GM21576 (cell line): ENCODE measurements at regions not wholly inside any gene's neighbourhood (a gene's known extent, or its start where the extent isn't known, plus 50 kb on each side); places are given as distances from the start of the nearest gene placed in this dataset.
A peak's percentile ranks its signal among the peaks of the same experiment; 100 is the strongest.

Experiments used
- ATAC-seq: cut with Tn5 transposase; IDR thresholded peaks from one replicate; pipeline ENCODE4 v1.9.1; 2021; ENCODE audit warnings: mild to moderate bottlenecking, moderate library complexity; ENCODE audit not compliant: unreplicated experiment

- no peak for ATAC-seq
Measured at GRCh38 chr11:109914809-109915653, 178.2 kb upstream of the ZC3H12C start.

DNA sequence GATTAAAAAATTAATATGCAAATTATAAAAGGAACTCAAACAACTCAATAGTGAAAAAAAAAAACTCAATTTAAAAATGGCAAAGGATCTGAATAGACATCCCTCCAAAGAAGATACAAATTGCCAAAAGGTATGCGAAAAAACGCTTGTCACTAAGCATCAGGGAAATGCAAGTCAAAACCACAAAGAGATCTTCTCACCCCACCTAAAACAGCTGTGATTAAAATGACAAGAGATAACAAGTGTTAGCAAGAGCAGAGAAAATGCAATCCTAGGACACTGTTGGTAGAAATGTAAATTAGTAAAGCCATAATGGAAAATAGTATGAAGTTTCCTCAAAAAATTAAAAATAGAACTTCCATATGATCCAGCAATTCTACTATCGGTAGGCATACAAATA, 166.3 kb upstream of the ZC3H12C start:
- ATAC-seq = no peak

DNA sequence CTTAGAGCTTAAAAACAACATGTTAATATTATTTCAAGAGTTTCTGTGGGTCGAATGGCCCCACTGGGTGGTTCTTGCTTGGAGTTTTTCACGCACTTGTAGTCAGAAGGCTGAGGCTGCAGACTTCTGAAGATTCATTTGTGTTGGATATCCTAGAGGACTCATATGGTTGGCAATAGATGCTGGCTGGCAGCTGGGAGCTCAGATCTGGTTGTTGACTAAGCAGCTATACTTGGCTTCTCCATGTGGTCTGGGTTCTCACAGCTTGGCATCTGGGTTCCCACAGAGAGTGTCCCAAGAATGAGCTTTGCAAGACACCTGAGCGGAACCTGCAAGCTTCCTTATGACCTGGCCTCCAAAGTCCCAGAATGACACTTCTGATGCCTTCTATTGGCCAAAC, 163.9 kb upstream of the ZC3H12C start:
- no peak for ATAC-seq

DNA sequence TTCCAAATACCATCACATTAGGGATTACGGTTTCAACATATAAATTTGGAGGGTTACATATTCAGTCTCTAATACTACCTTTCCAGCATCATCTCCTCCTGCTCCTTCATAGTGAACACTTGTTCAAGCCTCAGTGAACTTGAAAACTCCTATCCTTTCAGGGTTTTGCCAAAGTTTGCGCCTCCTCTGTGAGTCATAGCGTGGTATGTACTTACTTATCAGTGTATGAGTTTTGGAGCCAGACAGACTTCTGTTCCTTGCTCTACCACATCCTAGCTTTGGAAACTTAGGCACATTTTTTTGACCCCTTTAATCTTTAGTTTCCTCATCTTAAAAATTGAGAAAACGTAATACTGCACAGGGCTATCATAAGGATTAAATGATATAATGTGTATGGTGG, 160.1 kb upstream of the ZC3H12C start:
- no peak for ATAC-seq

DNA sequence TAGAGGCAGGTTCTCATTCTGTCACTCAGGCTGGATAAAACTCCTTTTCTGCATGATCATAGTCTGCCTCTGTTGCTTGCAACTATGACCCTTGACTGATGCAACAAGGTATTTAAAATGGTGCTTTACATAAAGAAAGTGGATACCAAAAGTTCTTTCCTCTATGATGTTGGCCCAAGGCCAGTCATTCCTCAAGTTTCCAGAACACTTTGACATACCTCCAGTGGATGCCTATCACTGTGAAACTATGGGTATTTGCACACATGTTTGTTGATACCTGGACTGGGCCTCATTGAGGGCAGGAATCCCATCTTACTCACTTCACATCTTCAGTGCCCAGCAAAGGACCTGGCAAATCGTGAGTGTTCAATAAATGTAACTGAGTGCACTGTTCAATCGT, 159.0 kb upstream of the ZC3H12C start:
- ATAC-seq = no peak

GRCh38 chr11:109936661-109937180, 156.5 kb upstream of the ZC3H12C start:
- no peak for ATAC-seq

GRCh38 chr11:109937968-109938367, 155.2 kb upstream of the ZC3H12C start:
- no peak for ATAC-seq

DNA sequence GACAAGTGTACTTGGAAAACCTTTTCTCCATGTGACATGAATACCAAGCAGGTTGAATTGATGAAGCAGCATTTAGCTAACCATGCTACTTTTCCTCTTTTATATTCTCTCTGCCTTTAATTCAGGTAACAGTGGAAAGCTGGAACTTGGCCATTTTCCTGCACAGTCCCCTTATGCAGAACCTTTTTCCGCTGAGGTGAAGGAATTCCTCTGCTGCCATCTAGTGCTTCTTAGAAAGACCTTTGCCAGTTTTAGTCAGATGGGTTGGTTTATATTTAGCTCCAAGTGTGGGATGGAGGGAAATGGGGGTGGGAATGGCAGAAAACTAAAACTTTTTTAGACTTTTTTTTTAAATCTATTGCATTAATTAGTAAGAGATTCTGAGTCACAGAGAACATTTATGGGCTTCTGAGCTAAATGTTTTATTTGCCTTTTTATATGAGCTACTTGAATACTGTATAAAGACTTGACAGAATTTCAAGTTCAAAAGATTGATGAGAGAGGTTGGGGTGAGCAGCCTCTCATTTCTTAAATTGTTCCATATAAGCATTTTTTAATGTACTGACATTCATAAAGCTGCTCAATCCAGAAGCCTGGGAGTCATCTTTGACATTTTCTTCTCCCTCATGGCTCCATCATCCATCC, 153.9 kb upstream of the ZC3H12C start:
- ATAC-seq = no peak

- ATAC-seq = no peak
Measured at GRCh38 chr11:109940816-109941215, 152.4 kb upstream of the ZC3H12C start.

DNA sequence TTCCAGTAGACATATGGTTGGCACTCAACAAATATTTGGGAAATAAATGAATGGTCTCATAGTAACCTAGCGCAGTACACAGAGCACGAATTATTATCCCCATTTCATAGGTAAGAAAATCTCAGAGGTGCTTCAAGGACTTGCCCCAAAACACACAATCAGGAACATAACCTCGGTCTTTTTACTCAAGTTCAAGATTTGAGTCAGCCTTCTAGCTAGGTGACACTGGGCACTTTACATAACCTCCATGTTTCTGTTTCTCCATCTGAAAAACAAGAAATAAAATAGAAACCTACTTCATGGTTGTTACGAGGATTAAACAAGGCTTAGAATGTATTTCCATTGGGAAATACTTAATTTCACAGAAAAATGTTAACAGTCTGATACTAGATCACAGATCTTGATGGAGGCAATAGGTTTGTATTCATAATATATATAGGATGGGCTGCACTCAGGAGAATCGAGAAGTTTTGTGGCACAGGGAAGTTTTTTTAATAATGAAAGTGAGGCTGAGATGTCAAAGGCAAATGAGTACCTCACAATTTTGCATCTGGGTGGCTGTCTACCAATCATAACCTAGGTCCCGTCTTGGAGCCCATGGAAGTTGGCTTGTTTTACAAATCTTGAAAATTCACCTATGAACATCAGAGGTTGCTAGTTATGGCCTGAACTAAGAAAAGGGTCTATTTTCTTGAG, 147.4 kb upstream of the ZC3H12C start:
- ATAC-seq = peak; percentile 59

DNA sequence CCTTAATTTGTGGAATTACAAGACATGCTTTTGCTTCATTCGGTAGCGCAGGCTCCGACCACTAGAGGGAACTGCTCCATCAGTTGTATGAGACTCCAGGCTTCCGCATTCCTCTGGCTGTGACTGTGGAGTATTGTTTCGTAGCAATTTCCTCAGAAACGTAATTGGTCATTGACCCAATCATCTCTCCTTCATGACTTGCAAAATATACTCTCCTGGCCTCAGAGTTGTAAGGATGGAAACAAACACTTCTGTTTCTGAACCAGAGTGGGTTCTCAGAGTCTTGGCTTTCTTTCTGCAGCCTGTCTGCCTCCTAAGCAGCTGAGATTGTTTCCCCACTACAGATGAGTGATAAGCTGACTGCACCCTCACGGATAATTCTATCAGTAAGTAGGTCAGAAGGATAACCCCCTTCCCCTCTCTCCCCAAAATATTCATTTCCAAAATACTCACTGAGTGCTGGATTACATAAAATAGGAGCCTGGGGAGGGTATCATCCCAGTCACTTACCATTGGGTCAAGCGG, 146.8 kb upstream of the ZC3H12C start:
- ATAC-seq = peak; percentile 88

- no peak for ATAC-seq
Measured at GRCh38 chr11:109954534-109954933, 138.7 kb upstream of the ZC3H12C start.

DNA sequence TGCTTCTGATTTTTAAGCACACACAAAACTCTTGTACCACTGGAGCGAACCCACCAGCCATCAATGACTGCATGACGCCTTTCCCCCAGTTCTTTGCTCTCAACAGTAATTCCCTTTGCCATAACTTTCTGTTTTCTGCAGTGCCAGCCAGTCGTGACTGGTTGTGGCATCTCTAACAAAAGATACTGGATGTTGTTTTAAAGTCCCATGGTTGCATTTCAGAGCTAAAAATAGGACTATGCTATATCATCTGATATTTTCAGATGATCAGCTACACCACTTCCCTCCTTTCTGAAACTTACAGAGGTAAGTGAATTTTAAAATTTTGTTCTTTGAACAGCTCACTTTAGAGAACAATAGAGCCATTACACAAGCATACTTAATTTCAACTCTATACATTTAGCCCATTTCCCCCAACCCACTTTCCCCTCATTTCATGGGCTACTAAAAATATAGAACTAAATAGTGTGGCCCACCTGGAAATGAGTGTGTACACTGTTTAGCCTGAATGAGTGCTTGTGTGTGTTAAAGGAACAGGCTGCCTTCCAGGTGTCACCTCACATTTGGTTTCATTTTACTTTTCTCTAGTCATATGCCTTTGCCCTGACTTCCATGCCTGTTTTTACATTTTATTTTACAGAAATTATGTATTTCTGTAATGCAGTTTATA, 136.9 kb upstream of the ZC3H12C start:
- ATAC-seq = peak; percentile 79

GRCh38 chr11:109957000-109957399, 136.2 kb upstream of the ZC3H12C start:
- no peak for ATAC-seq

GRCh38 chr11:109957601-109958000, 135.6 kb upstream of the ZC3H12C start:
- no peak for ATAC-seq

DNA sequence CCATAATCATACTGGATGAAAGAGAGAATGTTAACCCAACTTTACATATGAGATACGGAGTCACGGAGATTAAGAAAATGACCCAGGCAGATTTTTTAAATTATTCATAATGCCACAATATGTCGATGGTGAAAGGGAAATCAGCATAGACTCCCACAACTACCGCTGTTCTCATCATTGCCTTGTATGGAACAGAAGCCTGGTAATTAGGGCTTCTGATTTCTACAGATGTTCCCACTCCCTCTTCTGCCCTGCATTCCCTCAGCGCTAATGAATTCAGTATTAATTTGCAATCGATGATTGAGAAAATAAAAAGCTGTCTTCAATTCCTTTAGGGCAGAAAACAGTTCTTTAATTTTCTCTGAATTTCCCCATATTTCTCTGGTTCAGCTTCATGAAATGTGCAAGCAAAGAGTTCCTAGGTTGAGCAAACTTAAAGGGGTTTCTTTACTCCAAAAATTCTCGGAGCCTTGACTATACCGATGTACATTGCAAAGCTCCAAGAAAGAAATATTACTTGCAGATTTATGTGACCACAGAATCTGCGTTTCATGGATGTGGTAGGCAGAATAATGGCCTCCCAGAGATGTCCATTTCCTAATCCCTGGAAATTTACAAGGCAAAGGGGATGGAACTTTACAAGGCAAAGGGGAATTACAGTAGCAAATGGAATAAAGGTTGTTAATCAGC, 134.9 kb upstream of the ZC3H12C start:
- ATAC-seq = no peak

- no peak for ATAC-seq
Measured at GRCh38 chr11:109958821-109959166, 134.4 kb upstream of the ZC3H12C start.

GRCh38 chr11:109960831-109961230, 132.4 kb upstream of the ZC3H12C start:
- ATAC-seq = no peak

DNA sequence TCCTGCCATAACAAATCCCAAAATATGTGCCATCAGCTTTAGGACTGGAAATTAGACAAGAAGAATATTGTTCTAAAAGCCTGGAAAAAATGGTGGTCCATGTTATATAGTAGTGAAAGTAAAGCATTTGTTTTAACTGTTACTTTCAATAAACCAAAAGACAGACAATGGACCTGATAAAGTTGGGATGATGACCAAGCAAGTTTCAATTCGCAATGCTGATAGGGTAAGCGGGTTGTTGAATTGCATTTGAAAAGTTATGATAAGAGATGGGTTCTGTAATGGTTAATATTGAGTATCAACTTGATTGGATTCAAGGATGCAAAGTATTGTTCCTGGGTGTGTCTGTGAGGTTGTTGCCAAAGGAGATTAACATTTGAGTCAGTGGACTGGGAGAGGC, 131.9 kb upstream of the ZC3H12C start:
- no peak for ATAC-seq

- no peak for ATAC-seq
Measured at GRCh38 chr11:109963101-109963500, 130.1 kb upstream of the ZC3H12C start.
